Caco-2 (cell line): ENCODE measurements at regions not wholly inside any gene's neighbourhood (a gene's known extent, or its start where the extent isn't known, plus 50 kb on each side); places are given as distances from the start of the nearest gene placed in this dataset.
A peak's percentile ranks its signal among the peaks of the same experiment; 100 is the strongest.

Experiments
- BruUV-seq: library from RNA; stranded (reverse); fragments of 400-500 nt; replicated peaks from 2 replicates; lab custom pipeline; 2021; lab: Mats Ljungman, UMichigan
- CTCF ChIA-PET: fragments of 300-600 bp; sonication (Branson Sonifier 250); formaldehyde crosslinking; loops from one replicate; lab custom pipeline; 2022; ENCODE audit warnings: antibody characterized with exemption; lab: Charles Lee
- POLR2A ChIA-PET: fragments of 300-600 bp; sonication (Branson Sonifier 250); formaldehyde crosslinking; loops from one replicate; lab custom pipeline; 2022; ENCODE audit warnings: antibody characterized with exemption; lab: Charles Lee
- DNase-seq, 2 experiments: peaks; one replicate each; pipeline versions ENCODE4 v3.0.0 to v3.0.0-alpha.2; 2020 to 2022
- H3K27me3 ChIP-seq: replicated peaks from 2 replicates; pipeline ENCODE4 v1.6.0; 2011; ENCODE audit warnings: low read length; ENCODE audit not compliant: control insufficient read depth, insufficient read depth
- H3K36me3 ChIP-seq: 2 replicates; pipeline ENCODE4 v1.5.1; 2011; ENCODE audit warnings: low read length; ENCODE audit not compliant: control insufficient read depth, insufficient read depth
- H3K4me1 ChIP-seq: fragments of 250-450 bp; sonication (Bioruptor Pico); 2 replicates; pipeline ENCODE4 v1.5.1; 2020; ENCODE audit warnings: mild to moderate bottlenecking
- H3K4me3 ChIP-seq: 2 replicates; pipeline ENCODE4 v1.5.1; 2011; ENCODE audit warnings: low read depth, mild to moderate bottlenecking, control low read depth, low read length
- H3K9me3 ChIP-seq: fragments of 250-450 bp; sonication (Bioruptor Pico); 2 replicates; pipeline ENCODE4 v1.5.1; 2020; ENCODE audit warnings: mild to moderate bottlenecking, moderate library complexity
- H3K27ac Mint-ChIP-seq: one replicate; pipeline ENCODE4 v1.8.0; 2022; ENCODE audit warnings: mixed read lengths; ENCODE audit not compliant: unreplicated experiment
- H3K27me3 Mint-ChIP-seq: one replicate; pipeline ENCODE4 v1.8.0; 2022; ENCODE audit warnings: mixed read lengths; ENCODE audit not compliant: insufficient read depth, unreplicated experiment
- H3K36me3 Mint-ChIP-seq: one replicate; pipeline ENCODE4 v1.8.0; 2022; ENCODE audit warnings: mild to moderate bottlenecking, mixed read lengths; ENCODE audit not compliant: insufficient read depth, unreplicated experiment
- H3K4me1 Mint-ChIP-seq: one replicate; pipeline ENCODE4 v1.8.0; 2022; ENCODE audit warnings: low read depth, mixed read lengths; ENCODE audit not compliant: unreplicated experiment
- H3K4me3 Mint-ChIP-seq: one replicate; pipeline ENCODE4 v1.8.0; 2022; ENCODE audit warnings: mild to moderate bottlenecking, moderate library complexity, mixed read lengths; ENCODE audit not compliant: unreplicated experiment
- H3K9me3 Mint-ChIP-seq: one replicate; pipeline ENCODE4 v1.8.0; 2022; ENCODE audit warnings: mixed read lengths; ENCODE audit not compliant: unreplicated experiment
- CTCF ChIP-seq, 2 experiments: fragments of 200-600 bp in 1 of 2; IDR thresholded peaks; 1 replicate in 1 of 2; 2 replicates in 1 of 2; pipeline versions ENCODE4 v1.5.1 to v1.8.0; 2011 to 2022; ENCODE audit warnings: antibody characterized with exemption in 1 of 2, control low read depth in 1 of 2, inconsistent platforms in 1 of 2, low read depth in 1 of 2, low read length in 1 of 2, mild to moderate bottlenecking in 1 of 2, moderate library complexity in 1 of 2; ENCODE audit not compliant: insufficient read depth in 1 of 2, severe bottlenecking in 1 of 2, unreplicated experiment in 1 of 2
- intact Hi-C: fragments of 100-400 bp; cut with micrococcal nuclease; formaldehyde crosslinking; loops from one replicate; pipeline ENCODE4 v1.10.0; 2022; ENCODE audit not compliant: unreplicated experiment

- no peaks in the 10 kb centered on the region for H3K9me3 Mint-ChIP-seq
- Histone ChIP-seq H3K36me3 (no peaks in the 10 kb centered on the region), H3K4me1 (no peaks in the 10 kb centered on the region), H3K27me3 (no peaks in the 10 kb centered on the region), H3K9me3 (0 out of 2 replicates have a peak, but pooled peaks cover 2% of the 10 kb centered on the region), H3K4me3 (no peak overlapping the region)
- no peak overlapping the region for H3K4me3 Mint-ChIP-seq
- ChIA-PET CTCF (no interaction called here), POLR2A (no interaction called here)
- no peaks in the 10 kb centered on the region for H3K4me1 Mint-ChIP-seq
- no peak for TF ChIP-seq CTCF (IDR thresholded peaks at IDR 0.05; ENCODE audit: insufficient read depth in 1 of 2, low read depth in 1 of 2, low read length in 1 of 2, severe bottlenecking in 1 of 2, unreplicated experiment in 1 of 2)
- no peak for DNase-seq
- H3K27me3 Mint-ChIP-seq: no peaks in the 10 kb centered on the region
- BruUV-seq: no TSS peak
- intact Hi-C loops: loop anchor here (5.0 kb wide), 1 partner anchor 231 kb away; no protein-coding TSS in a partner anchor
- no peak overlapping the region for H3K27ac Mint-ChIP-seq
- H3K36me3 Mint-ChIP-seq: no peaks in the 10 kb centered on the region
Measured at GRCh38 chr13:57858376-57858775, 226.8 kb downstream of the PCDH17 start.

GRCh38 chr13:57862879-57863278 is 231.3 kb downstream of the PCDH17 start:
- ChIA-PET POLR2A (no interaction called here), CTCF (no interaction called here)
- Histone ChIP-seq H3K36me3 (no peaks in the 10 kb centered on the region), H3K9me3 (no peaks in the 10 kb centered on the region; the same call in 1 of the 2 replicates), H3K4me3 (no peak overlapping the region), H3K4me1 (no peaks in the 10 kb centered on the region), H3K27me3 (no peaks in the 10 kb centered on the region)
- TF ChIP-seq CTCF (IDR thresholded peaks at IDR 0.05; ENCODE audit: insufficient read depth in 1 of 2, low read depth in 1 of 2, low read length in 1 of 2, severe bottlenecking in 1 of 2, unreplicated experiment in 1 of 2): no peak
- Mint-ChIP-seq H3K27me3 (no peaks in the 10 kb centered on the region), H3K4me3 (no peak overlapping the region), H3K27ac (no peak overlapping the region), H3K4me1 (no peaks in the 10 kb centered on the region), H3K36me3 (no peaks in the 10 kb centered on the region), H3K9me3 (peaks cover 9% of the 10 kb centered on the region)
- no TSS peak for BruUV-seq
- intact Hi-C loops: no loop called here
- DNase-seq: no peak

GRCh38 chr13:57865600-57866294 is 234.2 kb downstream of the PCDH17 start:
- H3K36me3 Mint-ChIP-seq: no peaks in the 10 kb centered on the region
- no TSS peak for BruUV-seq
- H3K27ac Mint-ChIP-seq: no peak overlapping the region
- intact Hi-C loops: no loop called here
- peaks cover 9% of the 10 kb centered on the region for H3K9me3 Mint-ChIP-seq
- TF ChIP-seq CTCF (IDR thresholded peaks at IDR 0.05; ENCODE audit: insufficient read depth in 1 of 2, low read depth in 1 of 2, low read length in 1 of 2, severe bottlenecking in 1 of 2, unreplicated experiment in 1 of 2): no peak
- ChIA-PET CTCF (no interaction called here), POLR2A (no interaction called here)
- H3K36me3 ChIP-seq: no peaks in the 10 kb centered on the region
- no peaks in the 10 kb centered on the region for H3K27me3 Mint-ChIP-seq
- no peaks in the 10 kb centered on the region for H3K27me3 ChIP-seq
- peak in 1 of 2 experiments; percentile 5 for DNase-seq
- H3K4me3 Mint-ChIP-seq: no peak overlapping the region
- H3K9me3 ChIP-seq: peaks cover 5% of the 10 kb centered on the region
- H3K4me3 ChIP-seq: no peak overlapping the region
- H3K4me1 Mint-ChIP-seq: no peaks in the 10 kb centered on the region
- H3K4me1 ChIP-seq: no peaks in the 10 kb centered on the region
